ENCODE measurements at regions not wholly inside any gene's neighbourhood (a gene's known extent, or its start where the extent isn't known, plus 50 kb on each side); places are given as distances from the start of the nearest gene placed in this dataset.
"Not testable (repeated sequence)": the region's sequence is repeated elsewhere in the genome, so short reads cannot be mapped to it uniquely, and the experiment has no call there.

GRCh38 chr12:102645968-102646367, 165.6 kb upstream of the IGF1 start:
- Histone ChIP-seq H3K4ac (ENCODE audit: low read depth in 1 of 2, low read length in 2 of 2) (no peak overlapping the region), H2BK5ac (ENCODE audit: low read depth, low read length, poor library complexity, severe bottlenecking) (no peak overlapping the region), H3K4me1 (ENCODE audit: control insufficient read depth, insufficient read depth, low read depth, low read length) (no peaks in the 10 kb centered on the region), H2AK5ac (ENCODE audit: low read length, severe bottlenecking) (no peak overlapping the region), H3K27me3 (ENCODE audit: control insufficient read depth in 1 of 2, insufficient read depth in 1 of 2, low read length in 2 of 2) (no peaks in the 10 kb centered on the region), H3K4me2 (ENCODE audit: low read length, poor library complexity, severe bottlenecking) (no peak overlapping the region), H2BK15ac (ENCODE audit: low read depth, poor library complexity, severe bottlenecking) (no peak overlapping the region), H3K9ac (ENCODE audit: low read length) (no peak overlapping the region), H3K18ac (ENCODE audit: low read depth in 1 of 2, low read length in 2 of 2) (no peak overlapping the region), H3K79me1 (replicated peaks; ENCODE audit: low read length, poor library complexity, severe bottlenecking) (no peaks in the 10 kb centered on the region), H2BK12ac (ENCODE audit: low read length in 2 of 2) (no peak overlapping the region), H2BK120ac (ENCODE audit: low read depth, low read length) (no peak overlapping the region), H3K27ac (ENCODE audit: low read length, poor library complexity, severe bottlenecking) (no peak overlapping the region), H3K4me3 (ENCODE audit: insufficient read depth in 1 of 2, low read depth in 1 of 2, low read length in 2 of 2) (no peak overlapping the region), H3K14ac (ENCODE audit: low read length in 2 of 2) (no peak overlapping the region), H3K23ac (ENCODE audit: low read length in 2 of 2) (no peak overlapping the region), H3K36me3 (ENCODE audit: control insufficient read depth in 1 of 2, insufficient read depth in 2 of 2, low read depth in 1 of 2, low read length in 2 of 2) (no peaks in the 10 kb centered on the region), H3K9me3 (ENCODE audit: control insufficient read depth, low read length) (no peaks in the 10 kb centered on the region), H2AFZ (ENCODE audit: low read depth, low read length) (no peak overlapping the region), H4K91ac (ENCODE audit: low read length) (no peak overlapping the region), H4K8ac (ENCODE audit: low read length) (no peak overlapping the region)
- 90% methylated on average over 1 of the region's 1 CpG for WGBS
- no peak for DNase-seq

- Histone ChIP-seq H3K36me3 (ENCODE audit: control insufficient read depth in 1 of 2, insufficient read depth in 2 of 2, low read depth in 1 of 2, low read length in 2 of 2) (no peaks in the 10 kb centered on the region), H2AFZ (ENCODE audit: low read depth, low read length) (no peak overlapping the region), H3K4me1 (ENCODE audit: control insufficient read depth, insufficient read depth, low read depth, low read length) (no peaks in the 10 kb centered on the region), H3K27ac (ENCODE audit: low read length, poor library complexity, severe bottlenecking) (no peak overlapping the region), H3K4me3 (ENCODE audit: insufficient read depth in 1 of 2, low read depth in 1 of 2, low read length in 2 of 2) (no peak overlapping the region), H3K18ac (ENCODE audit: low read depth in 1 of 2, low read length in 2 of 2) (no peak overlapping the region), H4K91ac (ENCODE audit: low read length) (no peak overlapping the region), H3K23ac (ENCODE audit: low read length in 2 of 2) (no peak overlapping the region), H2BK5ac (ENCODE audit: low read depth, low read length, poor library complexity, severe bottlenecking) (no peak overlapping the region), H3K4ac (ENCODE audit: low read depth in 1 of 2, low read length in 2 of 2) (no peak overlapping the region), H3K14ac (ENCODE audit: low read length in 2 of 2) (no peak overlapping the region), H2BK15ac (ENCODE audit: low read depth, poor library complexity, severe bottlenecking) (no peak overlapping the region), H3K4me2 (ENCODE audit: low read length, poor library complexity, severe bottlenecking) (no peak overlapping the region), H4K8ac (ENCODE audit: low read length) (no peak overlapping the region), H3K27me3 (ENCODE audit: control insufficient read depth in 1 of 2, insufficient read depth in 1 of 2, low read length in 2 of 2) (no peaks in the 10 kb centered on the region), H3K9me3 (ENCODE audit: control insufficient read depth, low read length) (no peaks in the 10 kb centered on the region), H3K79me1 (replicated peaks; ENCODE audit: low read length, poor library complexity, severe bottlenecking) (no peaks in the 10 kb centered on the region), H2BK120ac (ENCODE audit: low read depth, low read length) (no peak overlapping the region), H3K9ac (ENCODE audit: low read length) (no peak overlapping the region), H2AK5ac (ENCODE audit: low read length, severe bottlenecking) (no peak overlapping the region), H2BK12ac (ENCODE audit: low read length in 2 of 2) (no peak overlapping the region)
- DNase-seq: no peak
- WGBS: 98% methylated on average over 2 of the region's 2 CpGs
These were observed 163.7 kb upstream of the IGF1 start for GRCh38 chr12:102643879-102644575.

GRCh38 chr12:102642199-102642598, 161.8 kb upstream of the IGF1 start:
- no peaks in the 10 kb centered on the region for H3K79me1 ChIP-seq (replicated peaks; ENCODE audit: low read length, poor library complexity, severe bottlenecking)
- H4K91ac ChIP-seq (ENCODE audit: low read length): no peak overlapping the region
- no peak overlapping the region for H4K8ac ChIP-seq (ENCODE audit: low read length)
- H2BK12ac ChIP-seq (ENCODE audit: low read length in 2 of 2): no peak overlapping the region
- WGBS: 70% methylated on average over 2 of the region's 2 CpGs
- H3K4me3 ChIP-seq (ENCODE audit: insufficient read depth in 1 of 2, low read depth in 1 of 2, low read length in 2 of 2): no peak overlapping the region
- no peaks in the 10 kb centered on the region for H3K4me1 ChIP-seq (ENCODE audit: control insufficient read depth, insufficient read depth, low read depth, low read length)
- no peaks in the 10 kb centered on the region for H3K9me3 ChIP-seq (ENCODE audit: control insufficient read depth, low read length)
- no peak overlapping the region for H3K18ac ChIP-seq (ENCODE audit: low read depth in 1 of 2, low read length in 2 of 2)
- no peak overlapping the region for H2AK5ac ChIP-seq (ENCODE audit: low read length, severe bottlenecking)
- no peak overlapping the region for H2BK15ac ChIP-seq (ENCODE audit: low read depth, poor library complexity, severe bottlenecking)
- no peak overlapping the region for H2BK120ac ChIP-seq (ENCODE audit: low read depth, low read length)
- peak; percentile 22 for DNase-seq
- no peak overlapping the region for H2BK5ac ChIP-seq (ENCODE audit: low read depth, low read length, poor library complexity, severe bottlenecking)
- no peaks in the 10 kb centered on the region for H3K27me3 ChIP-seq (ENCODE audit: control insufficient read depth in 1 of 2, insufficient read depth in 1 of 2, low read length in 2 of 2)
- no peak overlapping the region for H2AFZ ChIP-seq (ENCODE audit: low read depth, low read length)
- H3K36me3 ChIP-seq (ENCODE audit: control insufficient read depth in 1 of 2, insufficient read depth in 2 of 2, low read depth in 1 of 2, low read length in 2 of 2): no peaks in the 10 kb centered on the region
- no peak overlapping the region for H3K9ac ChIP-seq (ENCODE audit: low read length)
- H3K4ac ChIP-seq (ENCODE audit: low read depth in 1 of 2, low read length in 2 of 2): no peak overlapping the region
- no peak overlapping the region for H3K14ac ChIP-seq (ENCODE audit: low read length in 2 of 2)
- H3K4me2 ChIP-seq (ENCODE audit: low read length, poor library complexity, severe bottlenecking): no peak overlapping the region
- H3K23ac ChIP-seq (ENCODE audit: low read length in 2 of 2): no peak overlapping the region
- no peak overlapping the region for H3K27ac ChIP-seq (ENCODE audit: low read length, poor library complexity, severe bottlenecking)

- not testable (repeated sequence) for H3K4me1 ChIP-seq (ENCODE audit: control insufficient read depth, insufficient read depth, low read depth, low read length); H3K79me1 ChIP-seq (replicated peaks; ENCODE audit: low read length, poor library complexity, severe bottlenecking); H3K4me3 ChIP-seq (ENCODE audit: insufficient read depth in 1 of 2, low read depth in 1 of 2, low read length in 2 of 2); H4K8ac ChIP-seq (ENCODE audit: low read length); H2BK12ac ChIP-seq (ENCODE audit: low read length in 2 of 2); H3K9ac ChIP-seq (ENCODE audit: low read length); H3K4ac ChIP-seq (ENCODE audit: low read depth in 1 of 2, low read length in 2 of 2); DNase-seq; H2AFZ ChIP-seq (ENCODE audit: low read depth, low read length); H3K23ac ChIP-seq (ENCODE audit: low read length in 2 of 2); H2BK120ac ChIP-seq (ENCODE audit: low read depth, low read length); H3K4me2 ChIP-seq (ENCODE audit: low read length, poor library complexity, severe bottlenecking); H3K14ac ChIP-seq (ENCODE audit: low read length in 2 of 2); H2AK5ac ChIP-seq (ENCODE audit: low read length, severe bottlenecking); H2BK5ac ChIP-seq (ENCODE audit: low read depth, low read length, poor library complexity, severe bottlenecking); H3K36me3 ChIP-seq (ENCODE audit: control insufficient read depth in 1 of 2, insufficient read depth in 2 of 2, low read depth in 1 of 2, low read length in 2 of 2); H3K27me3 ChIP-seq (ENCODE audit: control insufficient read depth in 1 of 2, insufficient read depth in 1 of 2, low read length in 2 of 2); H3K27ac ChIP-seq (ENCODE audit: low read length, poor library complexity, severe bottlenecking); H3K18ac ChIP-seq (ENCODE audit: low read depth in 1 of 2, low read length in 2 of 2); H2BK15ac ChIP-seq (ENCODE audit: low read depth, poor library complexity, severe bottlenecking); H4K91ac ChIP-seq (ENCODE audit: low read length); H3K9me3 ChIP-seq (ENCODE audit: control insufficient read depth, low read length)
- no CpG with 5 or more reads among the region's 1 CpG for WGBS
These were observed 160.3 kb upstream of the IGF1 start for GRCh38 chr12:102640658-102641057.

All from mesenchymal stem cell (in vitro differentiated cells and primary cell).